ENCODE measurements at regions not wholly inside any gene's neighbourhood (a gene's known extent, or its start where the extent isn't known, plus 50 kb on each side); places are given as distances from the start of the nearest gene placed in this dataset.

DNA sequence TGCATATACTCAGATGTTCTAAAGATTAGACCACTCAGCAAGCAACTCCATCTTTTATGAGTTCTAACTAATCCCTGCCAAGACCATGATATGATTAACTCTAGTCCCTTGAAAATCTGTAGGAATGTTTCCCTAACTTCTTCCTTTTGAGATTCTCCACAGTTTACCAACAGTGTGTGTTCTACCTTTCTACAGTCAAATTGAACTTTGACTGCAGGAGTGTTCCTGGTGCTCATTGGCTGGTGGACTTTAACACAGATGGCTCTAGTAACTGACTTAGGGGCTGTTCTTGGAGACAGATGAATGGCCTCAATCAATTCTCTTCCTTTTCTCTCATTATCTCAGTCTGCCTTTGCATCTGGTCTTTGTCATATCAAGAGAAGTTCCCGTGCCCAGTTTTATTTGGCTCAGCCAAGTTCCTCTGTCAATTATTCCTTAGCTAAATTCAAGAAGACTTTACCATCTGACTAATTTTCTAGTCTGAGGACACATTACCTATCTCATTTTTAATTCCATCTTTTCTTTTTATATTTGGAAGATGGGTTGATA, 643.9 kb upstream of the CAMK1G start:
- TF ChIP-seq CTCF (conservative IDR thresholded peaks at IDR 0.05; ENCODE audit: low read length), result no peak
- no peak for TF ChIP-seq EZH2phosphoT487 (IDR thresholded peaks at IDR 0.05; ENCODE audit: borderline replicate concordance, low read depth, low read length)
